Common myeloid progenitor, CD34-positive (primary cell): ENCODE measurements at regions not wholly inside any gene's neighbourhood (a gene's known extent, or its start where the extent isn't known, plus 50 kb on each side); places are given as distances from the start of the nearest gene placed in this dataset.

Experiments used
- CTCF ChIA-PET: fragments of 350-600 bp; sonication (Branson Sonifier 250); formaldehyde crosslinking; loops from one replicate; lab custom pipeline; 2021; ENCODE audit warnings: antibody characterized with exemption; lab: Charles Lee
- POLR2A ChIA-PET: fragments of 350-600 bp; sonication (Branson Sonifier 250); formaldehyde crosslinking; loops from one replicate; lab custom pipeline; 2021; ENCODE audit warnings: antibody characterized with exemption; lab: Charles Lee
- DNase-seq, 3 donors: peaks; one replicate each; pipeline versions ENCODE4 v3.0.0 to v3.0.0-alpha.2; 2013
- H3K27ac ChIP-seq, 2 experiments: 1 replicate in 1 of 2; 2 replicates in 1 of 2; pipeline ENCODE4 v1.7.0; 2013; ENCODE audit warnings: inconsistent platforms in 2 of 2, low read length in 2 of 2, mild to moderate bottlenecking in 2 of 2, low read depth in 1 of 2, moderate library complexity in 1 of 2; ENCODE audit not compliant: severe bottlenecking in 2 of 2, insufficient read depth in 1 of 2, poor library complexity in 1 of 2
- H3K27me3 ChIP-seq, 5 experiments: replicated peaks in 2 of 5; 1 replicate in 3 of 5; 2 replicates in 2 of 5; pipeline versions ENCODE4 v1.6.1 to v1.7.0; 2013; ENCODE audit warnings: low read length in 4 of 5, mild to moderate bottlenecking in 2 of 5, moderate library complexity in 2 of 5, inconsistent platforms in 1 of 5; ENCODE audit not compliant: insufficient read depth in 5 of 5, control insufficient read depth in 4 of 5
- H3K36me3 ChIP-seq, 4 experiments: 1 replicate in 2 of 4; 2 replicates in 2 of 4; pipeline versions ENCODE4 v1.6.1 to v1.7.0; 2013; ENCODE audit warnings: low read length in 3 of 4, control low read depth in 1 of 4, mild to moderate bottlenecking in 1 of 4; ENCODE audit not compliant: control insufficient read depth in 4 of 4, insufficient read depth in 4 of 4
- H3K4me1 ChIP-seq, 4 experiments: 1 replicate in 3 of 4; 2 replicates in 1 of 4; pipeline versions ENCODE4 v1.6.1 to v1.7.1; 2013; ENCODE audit warnings: low read length in 3 of 4, mild to moderate bottlenecking in 3 of 4, control low read depth in 1 of 4, inconsistent platforms in 1 of 4, moderate library complexity in 1 of 4; ENCODE audit not compliant: control insufficient read depth in 4 of 4, insufficient read depth in 4 of 4; ENCODE audit errors: control extremely low read depth in 1 of 4
- H3K4me3 ChIP-seq, 7 experiments: 1 replicate in 4 of 7; 2 replicates in 3 of 7; pipeline versions ENCODE4 v1.5.1 to v1.7.0; 2013; ENCODE audit warnings: mild to moderate bottlenecking in 7 of 7, low read length in 6 of 7, moderate library complexity in 6 of 7, inconsistent platforms in 2 of 7, low read depth in 2 of 7, control low read depth in 1 of 7; ENCODE audit not compliant: insufficient read depth in 4 of 7, control insufficient read depth in 1 of 7; ENCODE audit errors: extremely low read depth in 1 of 7
- H3K9me3 ChIP-seq, 5 experiments: 1 replicate in 4 of 5; 2 replicates in 1 of 5; pipeline versions ENCODE4 v1.6.1 to v1.7.1; 2013; ENCODE audit warnings: low read length in 4 of 5, mild to moderate bottlenecking in 2 of 5, inconsistent platforms in 1 of 5, low read depth in 1 of 5, moderate library complexity in 1 of 5; ENCODE audit not compliant: control insufficient read depth in 4 of 5, insufficient read depth in 2 of 5; ENCODE audit errors: control extremely low read depth in 1 of 5
- whole genome bisulfite sequencing: methylation state at CpG from one replicate; pipeline ENCODE4 v1.1.5; 2013; ENCODE audit not compliant: insufficient coverage; 5-methylcytosine and 5-hydroxymethylcytosine counted together

DNA sequence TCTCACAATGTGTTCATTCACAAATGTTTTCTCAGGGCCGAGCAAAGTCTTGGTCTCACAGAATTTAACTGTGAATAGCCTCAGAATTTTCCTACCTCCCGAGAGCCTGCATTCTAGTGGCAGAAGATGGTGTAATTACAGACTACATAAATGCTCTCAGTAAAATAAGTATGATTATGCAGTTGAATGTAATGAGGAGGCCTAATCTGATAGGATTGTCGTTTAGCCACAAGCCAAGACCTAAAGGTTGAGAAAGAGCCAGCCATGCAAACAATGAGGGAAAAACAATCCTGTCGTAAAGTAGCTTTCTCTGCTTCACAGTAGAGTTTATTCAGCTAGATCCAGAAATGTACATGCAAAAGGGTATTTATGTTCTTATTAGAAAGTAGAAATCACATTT is 607.8 kb upstream of the B3GALT2 start:
- no peak overlapping the region for H3K27ac ChIP-seq
- H3K9me3 ChIP-seq, result no peaks in the 10 kb centered on the region
- no peak for DNase-seq
- no peaks in the 10 kb centered on the region for H3K27me3 ChIP-seq
- H3K4me1 ChIP-seq, result no peaks in the 10 kb centered on the region
- ChIA-PET CTCF (no interaction called here), POLR2A (no interaction called here)
- 90% methylated on average over 2 of the region's 4 CpGs for WGBS
- H3K4me3 ChIP-seq, result no peak overlapping the region
- H3K36me3 ChIP-seq, result no peaks in the 10 kb centered on the region

DNA sequence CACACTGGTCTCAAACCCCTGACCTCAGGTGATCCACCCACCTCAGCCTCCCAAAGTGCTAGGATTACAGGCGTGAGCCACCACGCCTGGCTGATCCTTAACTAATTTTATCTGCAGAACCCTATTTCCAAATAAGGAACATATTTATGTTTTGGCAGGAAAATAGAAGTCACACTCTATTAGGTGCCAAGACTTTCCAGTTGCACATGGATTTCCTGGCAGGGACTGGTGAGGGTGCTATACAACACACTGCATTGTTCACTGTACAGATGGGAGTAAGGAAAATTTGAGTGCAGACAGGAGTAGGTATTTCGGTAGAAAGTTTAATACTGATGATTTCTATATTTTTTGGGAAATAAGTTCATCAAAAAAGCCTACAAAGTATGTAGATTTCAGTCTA is 605.3 kb upstream of the B3GALT2 start:
- POLR2A ChIA-PET, result no interaction called here
- H3K27me3 ChIP-seq, result no peaks in the 10 kb centered on the region
- CTCF ChIA-PET, result no interaction called here
- no peaks in the 10 kb centered on the region for H3K9me3 ChIP-seq
- no peak overlapping the region for H3K27ac ChIP-seq
- WGBS, result 80% methylated on average over 1 of the region's 3 CpGs
- no peak overlapping the region for H3K4me3 ChIP-seq
- no peaks in the 10 kb centered on the region for H3K4me1 ChIP-seq
- H3K36me3 ChIP-seq, result no peaks in the 10 kb centered on the region
- DNase-seq, result no peak

DNA sequence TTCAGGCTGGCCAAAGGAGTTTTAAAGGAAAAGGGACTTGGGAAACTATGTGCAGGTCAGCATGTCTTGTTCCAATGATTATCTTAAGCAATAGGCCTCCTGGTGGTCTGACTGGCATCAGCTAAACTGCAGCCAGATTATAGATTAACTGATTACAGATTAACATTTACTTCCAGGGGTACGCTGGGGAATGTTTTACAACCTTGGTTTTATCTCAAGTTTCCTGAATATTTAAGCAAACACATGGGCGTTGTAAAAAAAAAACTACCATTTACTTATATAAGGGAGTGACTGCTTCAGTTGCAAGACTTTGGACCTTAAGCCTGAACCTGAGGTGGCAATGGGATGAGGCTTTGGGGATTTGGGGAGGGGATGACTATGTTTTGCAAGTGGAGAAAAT is 600.6 kb upstream of the B3GALT2 start:
- 80% methylated on average over 1 of the region's 2 CpGs for WGBS

DNA sequence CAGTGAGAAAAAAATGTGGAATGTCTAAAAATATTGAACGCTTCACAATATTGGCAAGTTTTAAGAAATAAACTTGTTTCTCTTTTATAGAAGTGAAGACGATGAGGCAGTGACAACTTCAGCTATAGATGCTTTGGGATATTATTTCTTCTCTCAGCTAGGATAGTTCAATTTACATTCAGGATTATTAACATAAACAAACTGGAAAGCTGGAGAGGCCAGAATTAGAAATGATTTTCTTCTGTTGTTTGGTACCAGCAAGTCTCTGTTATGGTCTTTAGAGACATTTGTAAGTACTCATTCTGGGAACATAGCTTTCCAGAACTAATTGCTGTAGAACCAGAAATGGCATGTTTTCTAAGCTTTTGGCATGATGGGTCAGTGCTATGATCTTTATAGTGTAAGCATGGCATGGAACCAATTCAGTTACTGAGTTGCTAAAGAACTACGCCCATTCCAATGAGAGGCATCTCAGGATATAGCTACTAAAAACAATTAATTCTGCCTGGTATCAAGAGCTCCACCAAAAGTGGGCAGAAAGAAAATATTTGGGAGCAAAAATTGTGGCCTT is 599.5 kb upstream of the B3GALT2 start:
- no peaks in the 10 kb centered on the region for H3K36me3 ChIP-seq
- ChIA-PET POLR2A (interaction anchor here (0.6 kb wide), 1 partner anchor 1175 kb away, joined by 3 read pairs; no protein-coding TSS in a partner anchor), CTCF (no interaction called here)
- H3K27ac ChIP-seq, result no peak overlapping the region
- no CpG with 5 or more reads among the region's 3 CpGs for WGBS
- DNase-seq, result no peak
- H3K27me3 ChIP-seq, result no peaks in the 10 kb centered on the region
- no peaks in the 10 kb centered on the region for H3K4me1 ChIP-seq
- no peak overlapping the region for H3K4me3 ChIP-seq
- H3K9me3 ChIP-seq, result no peaks in the 10 kb centered on the region

More for the DNA sequence above, 600.6 kb upstream of the B3GALT2 start:
- no peak for DNase-seq
- Histone ChIP-seq H3K27me3 (no peaks in the 10 kb centered on the region), H3K4me1 (no peaks in the 10 kb centered on the region), H3K27ac (no peak overlapping the region), H3K36me3 (no peaks in the 10 kb centered on the region), H3K4me3 (no peak overlapping the region), H3K9me3 (no peaks in the 10 kb centered on the region)
- ChIA-PET CTCF (no interaction called here), POLR2A (no interaction called here)

DNA sequence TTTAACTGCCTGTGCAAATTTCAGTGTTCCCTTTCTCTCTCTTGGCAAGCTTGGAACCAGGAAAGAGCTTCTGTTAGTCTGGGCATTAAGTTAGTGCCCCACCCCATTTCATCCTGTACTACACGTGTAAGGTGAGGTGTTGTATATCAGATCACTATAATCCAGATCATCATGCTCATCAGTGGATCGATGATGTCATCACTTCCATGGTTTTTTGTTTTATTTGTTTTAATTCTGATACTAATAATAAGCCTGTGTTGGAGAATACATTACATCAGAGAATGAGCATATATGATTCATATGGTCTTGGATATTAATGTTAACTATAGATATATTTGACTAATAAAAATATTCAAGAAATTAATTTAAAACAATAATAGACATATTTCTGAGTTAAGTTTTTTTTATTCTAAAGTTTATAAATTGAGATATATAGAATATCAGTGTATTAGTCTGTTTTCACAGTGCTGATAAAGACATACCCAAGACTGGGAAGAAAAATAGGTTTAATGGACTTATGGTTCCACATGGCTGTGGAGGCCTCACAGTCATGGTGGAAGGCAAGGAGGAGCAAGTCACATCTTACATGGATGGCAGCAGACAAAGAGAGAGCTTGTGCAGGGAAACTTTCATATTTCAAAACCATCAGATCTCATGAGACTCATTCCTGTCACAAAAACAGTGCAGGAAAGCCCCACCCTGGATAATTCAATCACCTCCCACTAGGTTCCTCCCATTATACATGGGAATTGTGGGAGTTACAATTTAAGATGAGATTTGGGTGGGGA is 588.3 kb upstream of the B3GALT2 start:
- WGBS, result no CpG with 5 or more reads among the region's 2 CpGs

DNA sequence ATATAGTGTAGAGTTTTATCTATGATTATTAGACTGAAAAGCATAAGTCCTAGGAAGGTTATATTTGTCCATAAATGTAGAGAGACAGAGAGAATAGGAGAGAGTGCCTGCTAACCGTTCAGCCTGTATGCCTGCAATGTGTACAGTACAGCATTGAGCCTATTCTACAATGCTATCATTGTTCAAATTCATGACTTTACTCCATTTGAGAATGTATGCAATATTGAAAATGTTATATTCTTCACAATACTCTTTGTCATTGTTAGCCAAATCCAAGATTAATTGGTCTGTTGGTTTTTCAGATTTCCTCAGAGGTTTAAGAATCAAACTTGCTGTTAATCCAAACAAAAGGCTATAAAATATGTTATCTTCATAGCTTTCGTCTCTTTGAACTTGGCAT is 585.2 kb upstream of the B3GALT2 start:
- Histone ChIP-seq H3K4me1 (no peaks in the 10 kb centered on the region), H3K27me3 (no peaks in the 10 kb centered on the region), H3K4me3 (no peak overlapping the region), H3K9me3 (peaks cover 0 to 2% (median 0%) of the 10 kb centered on the region in 5 experiments), H3K36me3 (no peaks in the 10 kb centered on the region), H3K27ac (no peak overlapping the region)
- POLR2A ChIA-PET, result no interaction called here
- CTCF ChIA-PET, result no interaction called here
- no peak for DNase-seq
- no CpG with 5 or more reads among the region's 2 CpGs for WGBS

More for the DNA sequence above, 588.3 kb upstream of the B3GALT2 start:
- Histone ChIP-seq H3K4me3 (no peak overlapping the region), H3K4me1 (no peaks in the 10 kb centered on the region), H3K9me3 (peaks cover 0 to 2% (median 0%) of the 10 kb centered on the region in 5 experiments), H3K27me3 (no peaks in the 10 kb centered on the region), H3K27ac (no peak overlapping the region), H3K36me3 (no peaks in the 10 kb centered on the region)
- ChIA-PET CTCF (no interaction called here), POLR2A (no interaction called here)
- DNase-seq, result no peak

DNA sequence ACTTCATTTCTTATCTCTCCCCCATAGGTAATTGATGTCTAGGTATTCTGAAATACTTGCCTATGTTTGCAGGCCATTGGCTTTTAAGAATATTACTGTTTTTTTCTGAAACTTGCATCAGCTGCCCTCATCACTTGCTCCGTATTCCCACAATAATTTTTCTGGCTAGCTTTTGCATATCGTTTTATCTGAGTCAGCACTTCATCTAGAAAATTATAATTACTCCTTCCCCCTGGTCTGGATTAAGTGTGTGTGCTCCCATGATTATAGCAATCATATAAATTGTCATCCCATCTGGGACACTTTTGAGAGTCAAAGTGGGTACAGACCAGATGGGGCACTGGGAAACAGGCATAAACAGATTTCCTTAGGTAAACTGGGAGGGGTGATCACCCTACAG is 583.2 kb upstream of the B3GALT2 start:
- H3K27me3 ChIP-seq, result no peaks in the 10 kb centered on the region
- no peak for DNase-seq
- no peak overlapping the region for H3K4me3 ChIP-seq
- ChIA-PET CTCF (interaction anchor here (0.6 kb wide), 1 partner anchor 32 kb away, joined by 3 read pairs; no protein-coding TSS in a partner anchor), POLR2A (interaction anchor here (0.6 kb wide), 1 partner anchor 935 kb away, joined by 5 read pairs; no protein-coding TSS in a partner anchor)
- no peaks in the 10 kb centered on the region for H3K4me1 ChIP-seq
- no peak overlapping the region for H3K27ac ChIP-seq
- WGBS, result 100% methylated on average over 1 of the region's 2 CpGs
- no peaks in the 10 kb centered on the region for H3K36me3 ChIP-seq
- no peaks in the 10 kb centered on the region for H3K9me3 ChIP-seq
